Stimulated activated CD4-positive, alpha-beta T cell treated with anti-CD3 and anti-CD28 coated beads, Interleukin-15, amount 100 ng/mL, for 24 hours (primary cell): ENCODE measurements at regions not wholly inside any gene's neighbourhood (a gene's known extent, or its start where the extent isn't known, plus 50 kb on each side); places are given as distances from the start of the nearest gene placed in this dataset.

Source experiments
- DNase-seq: peaks from one replicate; pipeline ENCODE4 v3.0.0-alpha.2; 2020

DNA sequence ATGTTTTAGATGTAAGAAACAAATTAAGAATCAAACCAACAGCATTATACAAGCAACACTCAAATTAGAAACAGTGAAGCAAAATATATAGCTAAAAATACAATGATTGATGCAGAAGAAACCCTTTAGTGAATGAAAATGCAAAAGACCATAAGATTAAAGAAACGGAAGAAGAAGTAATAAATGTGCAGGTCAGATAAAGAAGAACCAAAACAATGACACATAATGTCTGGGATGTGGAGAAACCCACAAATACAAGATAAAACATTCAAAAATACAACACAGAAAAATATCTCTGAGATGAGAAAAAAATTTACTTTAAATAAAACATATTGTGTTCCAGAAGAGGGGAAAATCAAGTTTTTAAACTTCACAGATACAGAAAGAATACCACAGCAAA lies 73.4 kb upstream of the AVPR1A start:
- no peak for DNase-seq

DNA sequence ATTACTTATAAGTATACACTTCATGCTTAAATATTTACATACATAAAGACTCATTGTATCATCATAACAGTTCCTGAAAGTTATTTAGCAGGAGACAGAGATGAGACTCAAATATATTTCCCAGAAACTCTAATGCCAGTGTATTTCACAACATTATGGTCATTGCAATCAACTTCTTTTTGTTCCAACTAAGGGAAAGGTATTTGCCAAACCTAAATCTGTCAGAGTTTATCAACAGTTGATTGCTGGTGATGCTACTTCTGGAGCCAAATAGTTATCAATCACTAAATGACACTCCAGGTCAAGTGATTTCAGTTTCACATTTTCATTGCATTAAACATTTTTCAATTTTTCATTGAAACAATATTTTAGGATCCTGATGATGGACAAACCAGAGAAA lies 72.1 kb upstream of the AVPR1A start:
- no peak for DNase-seq

DNA sequence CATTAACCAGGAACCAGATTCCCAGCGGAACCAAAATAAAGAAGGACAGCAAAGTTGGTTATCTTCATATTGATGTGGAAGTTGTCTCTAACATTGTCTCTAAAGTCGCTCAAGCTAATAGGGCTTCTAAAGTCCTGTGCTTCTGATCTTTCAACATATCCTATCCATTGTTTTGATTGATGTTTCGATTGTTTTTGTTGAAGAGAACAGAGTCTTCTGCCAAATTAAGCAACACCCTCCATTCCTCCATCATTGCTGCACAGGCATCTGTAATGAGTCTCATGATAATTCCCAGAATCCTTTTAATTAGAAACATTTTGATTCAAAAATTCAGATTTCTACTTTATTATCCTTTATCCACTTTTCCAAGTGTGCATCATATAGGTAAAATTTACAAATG lies 71.6 kb upstream of the AVPR1A start:
- DNase-seq = no peak

DNA sequence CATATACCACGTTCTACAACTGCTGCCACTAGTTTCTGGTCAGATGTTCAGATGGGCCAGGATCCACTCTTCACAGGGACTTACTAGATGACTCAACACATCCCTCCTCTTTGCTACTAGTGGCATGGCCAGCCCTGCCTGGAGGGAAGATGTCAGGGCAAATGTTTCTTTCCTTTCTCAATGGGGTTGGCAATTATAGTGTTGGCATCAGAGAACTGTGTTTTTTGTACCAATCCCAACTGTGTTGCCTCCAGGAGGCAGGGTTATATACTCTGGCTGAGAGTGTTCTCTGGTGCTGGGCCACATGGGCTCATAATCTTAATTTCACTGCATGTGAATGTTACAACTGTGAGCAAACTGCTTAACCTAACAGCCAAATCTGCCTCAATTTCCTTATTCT lies 69.9 kb upstream of the AVPR1A start:
- no peak for DNase-seq

DNA sequence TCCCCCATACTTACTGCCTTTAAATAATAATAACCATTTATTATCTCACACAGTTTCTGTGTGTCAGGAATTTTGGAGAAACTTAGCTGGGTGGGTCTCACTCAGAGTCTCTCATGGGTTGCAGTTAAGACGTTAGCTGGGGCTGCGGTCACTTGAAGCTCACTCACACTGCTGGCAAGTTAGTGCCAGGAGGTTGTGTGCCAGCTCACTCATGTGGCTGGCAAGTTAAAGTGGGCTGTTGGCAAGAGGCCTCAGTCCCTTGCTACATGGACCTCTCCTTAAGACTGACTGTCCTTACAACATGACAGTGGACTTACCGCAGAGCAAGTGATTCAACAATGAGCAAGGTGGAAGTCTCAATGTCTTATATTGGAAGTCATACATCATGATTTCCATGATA lies 61.3 kb upstream of the AVPR1A start:
- DNase-seq = no peak

DNA sequence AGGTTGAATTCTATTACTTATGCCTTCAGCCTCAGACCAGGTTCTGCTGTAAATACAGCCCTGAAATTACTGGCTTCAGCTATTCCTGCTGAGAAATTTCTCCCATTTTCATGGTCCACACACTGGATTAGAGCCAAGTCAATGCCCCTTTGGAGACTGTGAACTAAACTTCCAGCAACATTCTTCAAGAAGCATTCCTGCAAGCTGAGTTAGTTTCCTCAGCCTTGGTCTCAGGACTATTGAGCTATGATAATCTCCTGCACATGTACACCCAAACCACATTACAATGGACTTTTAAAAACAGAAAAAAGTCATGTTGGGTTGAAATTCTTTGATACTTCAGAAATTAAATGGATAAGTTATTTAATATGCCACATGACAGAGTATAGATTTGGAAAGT lies 58.0 kb upstream of the AVPR1A start:
- no peak for DNase-seq

DNA sequence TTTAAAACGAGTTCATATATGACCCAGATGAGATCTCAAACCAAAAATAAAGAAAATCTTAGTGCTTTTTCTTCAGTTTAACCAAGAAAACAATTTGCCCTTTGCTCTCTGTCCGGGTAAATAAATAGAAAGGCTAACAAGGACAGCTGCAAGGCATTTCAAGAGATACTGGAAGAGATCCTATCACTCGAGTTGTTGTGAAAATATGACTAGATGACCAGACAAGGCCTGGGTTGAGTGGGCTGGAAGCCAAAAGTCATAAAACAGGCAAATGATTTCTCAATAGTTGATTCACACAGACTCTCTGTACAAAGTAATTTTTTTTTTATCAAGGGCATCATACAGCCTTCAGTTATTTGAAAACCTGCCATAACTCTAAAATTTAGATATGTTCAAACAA lies 55.9 kb upstream of the AVPR1A start:
- no peak for DNase-seq

DNA sequence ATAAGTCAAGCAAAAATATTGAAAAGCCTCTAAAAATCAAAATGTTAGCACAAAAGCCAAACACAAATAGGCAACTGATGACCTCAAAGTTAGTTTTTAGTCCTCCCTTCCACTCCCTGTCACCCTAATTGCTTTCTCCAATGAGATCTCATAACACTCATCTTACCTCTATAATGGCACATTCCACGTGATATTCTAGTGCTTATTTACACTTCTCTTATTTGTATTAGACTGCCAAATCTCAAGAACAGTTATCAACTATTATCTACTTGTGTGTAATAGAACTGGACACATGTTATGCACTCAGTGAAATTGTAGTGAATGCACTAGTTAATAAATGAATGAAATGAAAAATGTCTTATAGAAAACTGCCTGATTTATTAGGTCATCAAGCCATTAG lies 55.5 kb upstream of the AVPR1A start:
- no peak for DNase-seq
